Thyroid gland (tissue), 4 donors: ENCODE measurements at regions not wholly inside any gene's neighbourhood (a gene's known extent, or its start where the extent isn't known, plus 50 kb on each side); places are given as distances from the start of the nearest gene placed in this dataset.

Experiments
- DNase-seq, 2 donors: peaks; one replicate each; pipeline ENCODE4 v3.0.0-alpha.2; 2019
- H3K27ac ChIP-seq, 3 donors: fragments of 200-600 bp; sonication (generic); 1 replicate in 2 of 3; 2 replicates in 1 of 3; pipeline ENCODE4 v1.5.1; 2016 to 2019; ENCODE audit warnings: mild to moderate bottlenecking in 1 of 3, moderate library complexity in 1 of 3
- H3K27me3 ChIP-seq: fragments of 200-600 bp; sonication (generic); one replicate; pipeline ENCODE4 v1.5.1; 2019
- H3K36me3 ChIP-seq, 2 donors: fragments of 200-600 bp; sonication (generic); one replicate each; pipeline ENCODE4 v1.5.1; 2016 to 2019
- H3K4me1 ChIP-seq, 2 donors: fragments of 200-600 bp; sonication (generic); one replicate each; pipeline ENCODE4 v1.5.1; 2017 to 2019
- H3K4me3 ChIP-seq, 3 donors: fragments of 200-600 bp; sonication (generic); replicated peaks in 1 of 3; 1 replicate in 2 of 3; 2 replicates in 1 of 3; pipeline ENCODE4 v1.5.1; 2016; ENCODE audit warnings: mild to moderate bottlenecking in 1 of 3
- H3K9me3 ChIP-seq: fragments of 200-600 bp; sonication (generic); one replicate; pipeline ENCODE4 v1.5.1; 2017
- POLR2A ChIP-seq, 2 donors: fragments of 450-650 bp; IDR thresholded peaks; one replicate each; pipeline ENCODE4 v1.6.1; 2017; ENCODE audit warnings: antibody characterized with exemption in 2 of 2, mild to moderate bottlenecking in 2 of 2, moderate library complexity in 1 of 2
- WGBS, 2 donors: methylation state at CpG; one replicate each; pipeline ENCODE4 v1.1.5; 2017; 5-methylcytosine and 5-hydroxymethylcytosine counted together
- intact Hi-C: fragments of 100-400 bp; cut with DNase I; formaldehyde crosslinking; loops from one replicate; pipeline ENCODE4 v1.15.1; 2023
- TF ChIP-seq, protein P1 (sequence below), 6 experiments: fragments of 200-600 bp in 3 of 6; fragments of 450-650 bp in 3 of 6; sonication (generic) in 3 of 6; IDR thresholded peaks; one replicate each; pipeline ENCODE4 v1.5.1; 2016 to 2019; ENCODE audit warnings: antibody characterized with exemption in 6 of 6, mild to moderate bottlenecking in 2 of 6, inconsistent platforms in 1 of 6, moderate library complexity in 1 of 6

DNA sequence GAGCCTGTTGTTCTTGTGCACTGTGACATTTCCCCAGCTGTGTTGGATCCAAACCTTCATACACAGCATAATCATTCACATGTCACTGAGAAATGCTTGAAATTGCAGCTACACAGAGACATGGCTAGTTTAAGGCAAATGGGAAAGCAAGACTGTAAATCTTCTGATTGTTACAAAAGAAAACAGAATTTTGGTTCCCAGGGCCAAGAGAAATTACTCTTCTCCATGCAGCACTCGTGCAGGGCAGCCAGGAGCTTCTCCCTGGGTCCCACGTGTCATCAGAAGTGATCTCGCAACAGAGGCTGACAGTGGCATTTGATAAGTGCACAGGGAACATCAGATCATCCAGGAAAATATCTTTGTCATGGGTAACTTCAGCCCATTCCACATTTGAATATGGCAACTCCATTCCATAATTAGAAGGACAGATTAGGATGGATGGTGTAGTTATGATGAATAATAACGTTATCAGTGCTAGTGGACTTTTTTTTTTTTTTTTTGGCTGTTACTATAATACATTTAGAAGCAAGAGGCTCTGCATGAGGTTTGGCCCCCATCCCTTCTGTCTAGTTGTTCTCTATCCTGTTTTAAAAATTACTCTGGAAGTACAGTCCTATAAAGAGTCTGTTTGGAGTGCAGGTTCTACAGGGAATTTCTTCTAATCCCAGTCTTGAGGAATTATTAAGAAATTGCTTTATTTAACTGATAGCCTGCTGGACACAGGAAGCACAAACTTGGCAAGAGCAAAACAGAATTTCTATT, 571.0 kb upstream of the NOX3 start:
- Histone ChIP-seq H3K27ac (no peak overlapping the region), H3K27me3 (no peaks in the 10 kb centered on the region), H3K36me3 (no peaks in the 10 kb centered on the region), H3K9me3 (no peaks in the 10 kb centered on the region), H3K4me3 (no peak overlapping the region), H3K4me1 (peaks cover 0 to 3% of the 10 kb centered on the region in 2 donors)
- TF ChIP-seq, protein P1, sequence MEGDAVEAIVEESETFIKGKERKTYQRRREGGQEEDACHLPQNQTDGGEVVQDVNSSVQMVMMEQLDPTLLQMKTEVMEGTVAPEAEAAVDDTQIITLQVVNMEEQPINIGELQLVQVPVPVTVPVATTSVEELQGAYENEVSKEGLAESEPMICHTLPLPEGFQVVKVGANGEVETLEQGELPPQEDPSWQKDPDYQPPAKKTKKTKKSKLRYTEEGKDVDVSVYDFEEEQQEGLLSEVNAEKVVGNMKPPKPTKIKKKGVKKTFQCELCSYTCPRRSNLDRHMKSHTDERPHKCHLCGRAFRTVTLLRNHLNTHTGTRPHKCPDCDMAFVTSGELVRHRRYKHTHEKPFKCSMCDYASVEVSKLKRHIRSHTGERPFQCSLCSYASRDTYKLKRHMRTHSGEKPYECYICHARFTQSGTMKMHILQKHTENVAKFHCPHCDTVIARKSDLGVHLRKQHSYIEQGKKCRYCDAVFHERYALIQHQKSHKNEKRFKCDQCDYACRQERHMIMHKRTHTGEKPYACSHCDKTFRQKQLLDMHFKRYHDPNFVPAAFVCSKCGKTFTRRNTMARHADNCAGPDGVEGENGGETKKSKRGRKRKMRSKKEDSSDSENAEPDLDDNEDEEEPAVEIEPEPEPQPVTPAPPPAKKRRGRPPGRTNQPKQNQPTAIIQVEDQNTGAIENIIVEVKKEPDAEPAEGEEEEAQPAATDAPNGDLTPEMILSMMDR (IDR thresholded peaks at IDR 0.05), result no peak
- TF ChIP-seq POLR2A (IDR thresholded peaks at IDR 0.05), result no peak
- no peak for DNase-seq
- intact Hi-C loops, result no loop called here
- 67 to 69% methylated on average over 4 of the region's 4 CpGs for WGBS, 2 donors

DNA sequence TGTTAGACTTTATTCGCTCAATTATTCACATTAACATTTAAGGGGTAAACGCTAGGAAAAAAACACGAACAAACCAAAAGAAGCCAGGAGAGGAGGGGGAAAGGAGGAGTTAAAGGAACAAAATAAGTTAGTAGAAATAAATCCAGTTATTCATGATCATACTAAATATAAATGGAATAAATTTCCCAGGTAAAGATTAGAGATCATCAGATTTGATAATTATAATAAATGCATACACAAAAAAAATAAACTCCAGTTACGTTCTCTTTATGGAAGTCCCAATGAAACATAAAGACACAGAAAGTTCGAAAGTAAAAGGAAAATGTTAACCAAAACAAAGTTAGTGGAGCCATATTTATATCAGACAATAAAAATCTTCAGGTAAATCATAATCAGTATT, 568.7 kb upstream of the NOX3 start:
- Histone ChIP-seq H3K9me3 (no peaks in the 10 kb centered on the region), H3K4me3 (no peak overlapping the region), H3K27ac (no peak overlapping the region), H3K36me3 (no peaks in the 10 kb centered on the region), H3K27me3 (no peaks in the 10 kb centered on the region), H3K4me1 (peaks cover 0 to 4% of the 10 kb centered on the region in 2 donors)
- 94 to 95% methylated on average over 5 of the region's 5 CpGs for WGBS, 2 donors
- TF ChIP-seq, protein P1 (IDR thresholded peaks at IDR 0.05), result no peak
- no peak for TF ChIP-seq POLR2A (IDR thresholded peaks at IDR 0.05)
- no peak for DNase-seq
- intact Hi-C loops, result no loop called here

DNA sequence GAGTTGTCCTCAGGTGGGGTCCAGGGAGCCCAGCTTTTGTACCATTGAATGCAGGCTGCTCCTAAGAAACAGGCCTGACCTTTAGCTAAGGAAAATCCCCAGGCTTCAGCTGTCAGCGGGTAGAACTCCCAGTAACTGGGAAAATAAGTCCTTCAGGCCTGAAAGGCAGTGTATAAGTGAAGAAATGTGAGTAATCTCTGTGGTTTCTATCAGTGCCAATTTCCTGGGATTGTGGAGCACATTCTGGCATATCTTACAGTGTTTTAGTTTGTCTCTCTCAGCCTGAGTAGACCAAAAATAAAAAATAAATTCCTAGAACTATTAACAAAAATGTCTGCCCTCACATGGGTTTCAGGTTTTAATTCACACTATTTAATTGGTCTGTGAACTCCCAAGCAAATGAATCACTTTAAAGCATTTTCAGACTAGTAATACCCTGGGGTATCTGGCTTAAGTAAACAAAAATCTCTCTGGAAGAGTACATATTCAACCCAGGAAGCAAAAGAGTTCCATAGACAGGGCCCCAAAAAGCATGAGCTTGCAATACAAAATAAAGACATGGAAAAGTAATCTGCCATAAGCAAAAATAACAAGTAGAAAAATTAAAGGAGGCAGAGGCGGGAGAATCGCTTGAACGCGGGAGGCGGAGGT, 566.2 kb upstream of the NOX3 start:
- H3K9me3 ChIP-seq, result no peaks in the 10 kb centered on the region
- peaks cover 0 to 4% of the 10 kb centered on the region in 2 donors for H3K4me1 ChIP-seq
- no peaks in the 10 kb centered on the region for H3K36me3 ChIP-seq
- H3K27me3 ChIP-seq, result no peaks in the 10 kb centered on the region
- H3K4me3 ChIP-seq, result no peak overlapping the region
- H3K27ac ChIP-seq, result no peak overlapping the region
- WGBS, 2 donors, result 76 to 81% methylated on average over 6 of the region's 6 CpGs
- TF ChIP-seq, protein P1 (IDR thresholded peaks at IDR 0.05), result no peak
- no peak for TF ChIP-seq POLR2A (IDR thresholded peaks at IDR 0.05)
- DNase-seq, result no peak
- intact Hi-C loops, result no loop called here

DNA sequence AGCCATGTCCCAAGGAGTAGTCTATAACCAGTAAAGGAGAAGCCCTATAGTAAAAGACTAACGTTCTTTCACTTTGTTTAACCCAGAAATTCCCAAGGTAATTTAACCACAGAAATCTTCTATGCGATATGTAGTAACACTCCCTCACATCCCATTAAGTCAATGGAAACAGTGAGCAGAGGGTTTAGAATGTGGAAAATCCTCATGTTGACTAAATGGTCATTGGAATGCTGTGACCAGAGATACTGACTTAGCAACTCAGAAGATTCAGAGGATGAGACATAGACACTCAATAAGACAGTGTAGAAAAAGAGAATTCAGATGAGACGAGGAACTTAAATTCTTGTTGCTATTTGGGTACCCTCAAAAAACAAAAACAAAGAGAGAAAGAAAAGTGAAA, 562.2 kb upstream of the NOX3 start:
- H3K9me3 ChIP-seq, result no peaks in the 10 kb centered on the region

More for the DNA sequence above, 562.2 kb upstream of the NOX3 start:
- no peak overlapping the region for H3K27ac ChIP-seq
- H3K27me3 ChIP-seq, result no peaks in the 10 kb centered on the region
- intact Hi-C loops, result no loop called here
- peaks cover 0 to 4% of the 10 kb centered on the region in 2 donors for H3K4me1 ChIP-seq
- no peak for TF ChIP-seq POLR2A (IDR thresholded peaks at IDR 0.05)
- TF ChIP-seq, protein P1 (IDR thresholded peaks at IDR 0.05), result no peak
- no peak for DNase-seq
- no peak overlapping the region for H3K4me3 ChIP-seq
- H3K36me3 ChIP-seq, result no peaks in the 10 kb centered on the region
- WGBS, 2 donors, result 86 to 88% methylated on average over 3 of the region's 3 CpGs
